ENCODE measurements at regions not wholly inside any gene's neighbourhood (a gene's known extent, or its start where the extent isn't known, plus 50 kb on each side); places are given as distances from the start of the nearest gene placed in this dataset.
"Not testable (repeated sequence)": the region's sequence is repeated elsewhere in the genome, so short reads cannot be mapped to it uniquely, and the experiment has no call there.

DNA sequence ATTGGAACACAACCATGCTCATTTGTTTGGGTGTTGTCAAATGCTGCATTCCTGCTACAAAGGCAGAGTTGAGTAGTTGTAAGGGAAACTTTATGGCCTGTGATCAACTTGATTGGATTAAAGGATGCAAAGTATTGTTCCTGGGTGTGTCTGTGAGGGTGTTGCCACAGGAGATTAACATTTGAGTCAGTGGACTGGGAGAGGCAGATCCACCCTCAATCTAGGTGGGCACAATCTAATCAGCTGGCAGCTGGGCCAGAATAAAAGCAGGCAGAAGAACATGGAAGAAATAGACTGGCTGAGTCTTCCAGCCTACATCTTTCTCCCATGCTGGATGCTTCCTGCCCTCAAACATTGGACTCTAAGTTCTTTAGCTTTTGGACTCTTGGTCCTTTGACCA lies 145.6 kb upstream of the LMCD1 start:
- not testable (repeated sequence) for DNase-seq (ENCODE audit: low spot score)

DNA sequence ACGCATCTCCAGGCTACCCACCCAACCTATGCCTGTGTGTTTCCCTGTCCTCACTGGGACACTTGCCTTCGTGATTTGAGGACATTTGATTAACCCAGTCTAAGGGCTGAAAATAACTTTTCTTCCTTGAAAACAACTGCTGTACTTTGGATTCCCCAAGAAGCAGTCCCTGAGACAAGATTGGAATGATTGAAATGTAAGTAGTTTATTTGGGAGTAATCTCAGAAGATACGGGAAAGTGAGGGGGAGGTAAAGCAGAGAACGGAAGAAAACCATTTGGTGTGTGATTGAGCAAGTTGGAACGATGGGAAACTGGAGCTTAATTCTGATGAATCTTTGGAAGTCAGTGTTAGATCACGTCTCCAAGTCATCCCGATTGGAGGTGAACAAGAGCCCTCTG lies 143.8 kb upstream of the LMCD1 start:
- DNase-seq (ENCODE audit: low spot score), result no peak

GRCh38 chr3:8359133-8359532 lies 142.5 kb upstream of the LMCD1 start:
- DNase-seq (ENCODE audit: low spot score), result no peak

DNA sequence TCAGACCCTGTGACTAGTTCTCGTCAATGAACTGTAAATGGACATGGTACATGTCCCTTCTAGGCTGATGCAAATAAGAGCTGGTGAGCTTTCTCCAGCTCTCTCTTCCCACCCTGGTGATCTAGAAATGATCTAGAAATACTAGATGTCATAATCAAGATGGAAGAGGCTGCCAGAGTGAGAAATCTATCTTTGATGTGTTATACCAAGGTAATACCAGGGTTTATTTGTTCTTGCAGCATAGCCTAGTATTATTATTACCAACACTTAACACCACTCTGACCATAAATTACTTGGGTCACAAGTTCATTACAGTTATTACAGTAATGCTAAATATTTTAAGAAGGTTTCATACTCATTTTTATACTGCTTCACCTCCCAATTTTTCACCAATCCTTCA lies 138.4 kb upstream of the LMCD1 start:
- DNase-seq (ENCODE audit: low spot score), result no peak

DNA sequence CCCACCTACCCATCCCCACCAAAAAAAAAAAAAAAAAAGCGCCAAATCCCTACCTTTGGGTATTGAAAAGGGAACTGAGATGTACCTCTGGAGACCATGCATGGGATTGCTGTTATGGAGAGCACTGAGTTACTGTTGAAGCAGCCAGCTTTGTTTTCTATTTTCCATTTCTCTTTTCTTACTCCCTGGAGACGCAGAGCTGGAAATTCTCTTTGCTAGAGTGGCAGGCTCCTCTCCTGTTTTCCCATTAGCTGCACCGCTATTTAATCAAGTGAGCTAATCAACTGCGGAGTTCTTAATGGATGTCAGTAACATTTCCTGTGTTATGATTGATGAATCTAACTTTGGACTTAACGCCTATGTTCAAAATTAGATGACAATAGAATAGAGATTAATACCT lies 136.1 kb upstream of the LMCD1 start:
- no peak for DNase-seq (ENCODE audit: low spot score)

GRCh38 chr3:8366219-8366810 lies 135.3 kb upstream of the LMCD1 start:
- DNase-seq (ENCODE audit: low spot score), result no peak

- no peak for DNase-seq (ENCODE audit: low spot score)
These were observed 133.0 kb upstream of the LMCD1 start for GRCh38 chr3:8368598-8368997.

DNA sequence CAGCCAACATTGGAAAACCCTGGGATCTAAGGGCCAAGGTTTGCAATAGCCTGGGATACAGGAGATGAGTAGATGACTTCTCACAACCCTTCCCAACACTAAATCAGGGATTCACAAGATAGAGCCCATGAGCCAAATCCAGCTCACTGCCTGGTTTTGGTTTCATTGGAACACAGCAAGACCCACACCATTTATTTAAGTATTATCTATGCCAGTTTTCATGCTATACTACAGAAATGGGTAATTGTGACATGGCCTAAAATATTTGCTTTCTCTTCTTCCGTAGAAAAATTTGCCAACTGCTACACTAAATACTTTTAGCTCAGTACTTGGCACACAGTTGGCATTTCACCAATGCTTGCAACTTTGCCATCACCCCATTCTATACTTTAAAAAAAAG lies 132.0 kb upstream of the LMCD1 start:
- no peak for DNase-seq (ENCODE audit: low spot score)

GRCh38 chr3:8371085-8371551 lies 130.5 kb upstream of the LMCD1 start:
- DNase-seq (ENCODE audit: low spot score), result peak; percentile 42

- DNase-seq (ENCODE audit: low spot score), result no peak
These were observed 129.6 kb upstream of the LMCD1 start for GRCh38 chr3:8371960-8372463.

- no peak for DNase-seq (ENCODE audit: low spot score)
These were observed 120.5 kb upstream of the LMCD1 start for GRCh38 chr3:8380904-8381704.

- DNase-seq (ENCODE audit: low spot score), result no peak
These were observed 115.6 kb upstream of the LMCD1 start for GRCh38 chr3:8385848-8386620.

DNA sequence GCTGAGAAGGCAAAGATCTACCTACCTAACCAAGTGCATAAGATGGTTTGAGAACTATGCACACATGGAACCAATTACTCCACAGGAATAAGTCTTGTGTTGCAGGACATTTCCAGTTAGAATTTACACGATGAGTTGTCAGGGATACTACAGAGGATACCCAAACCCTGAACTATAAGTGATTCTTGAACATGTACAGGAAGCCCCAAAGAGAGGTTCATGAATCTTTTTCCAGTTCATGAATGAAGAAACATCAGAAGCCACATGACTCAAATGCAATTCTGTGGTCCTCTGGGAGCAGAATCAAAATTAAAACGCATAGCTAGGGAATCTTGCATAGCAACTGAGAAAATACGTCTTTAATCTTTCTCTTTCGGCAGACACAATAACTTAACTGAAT lies 114.1 kb upstream of the LMCD1 start:
- DNase-seq (ENCODE audit: low spot score), result no peak

DNA sequence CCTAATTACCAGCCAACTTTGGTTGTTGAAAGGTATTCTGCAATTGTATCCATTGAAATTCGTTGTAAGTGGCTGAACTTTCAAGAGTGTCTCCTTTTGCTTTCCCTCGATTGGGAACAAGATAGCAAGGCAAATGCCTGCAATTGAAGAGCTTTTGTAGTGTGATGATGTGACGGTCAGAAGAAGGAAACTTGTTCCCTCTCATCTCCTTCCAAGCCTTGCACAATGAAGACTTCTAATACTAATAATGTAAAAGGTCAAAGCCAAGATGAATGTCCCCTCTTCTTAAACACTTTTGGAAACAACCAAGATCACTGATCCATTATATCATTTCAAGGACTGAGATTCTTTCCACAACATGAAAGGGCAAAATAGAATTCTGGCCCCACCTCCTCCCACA lies 101.9 kb upstream of the LMCD1 start:
- DNase-seq (ENCODE audit: low spot score), result no peak

DNA sequence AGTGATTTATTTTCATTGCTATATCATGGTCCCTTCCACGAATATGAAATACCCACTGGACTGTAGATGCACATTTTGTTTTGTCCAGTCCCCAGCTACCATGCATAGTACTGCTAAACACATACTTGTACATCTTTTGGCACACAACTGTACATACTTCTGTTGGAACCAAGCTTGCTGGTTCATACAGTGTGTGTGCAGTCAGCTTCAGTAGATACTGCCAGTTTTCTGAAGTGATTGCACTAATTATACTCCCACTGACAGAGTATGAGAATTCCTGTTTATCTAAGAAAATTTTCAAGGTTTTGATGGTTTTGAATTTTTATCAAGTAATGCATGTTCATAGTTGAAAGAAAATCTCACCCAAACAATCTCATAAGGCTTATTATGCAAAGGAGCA lies 100.7 kb upstream of the LMCD1 start:
- DNase-seq (ENCODE audit: low spot score), result no peak

DNA sequence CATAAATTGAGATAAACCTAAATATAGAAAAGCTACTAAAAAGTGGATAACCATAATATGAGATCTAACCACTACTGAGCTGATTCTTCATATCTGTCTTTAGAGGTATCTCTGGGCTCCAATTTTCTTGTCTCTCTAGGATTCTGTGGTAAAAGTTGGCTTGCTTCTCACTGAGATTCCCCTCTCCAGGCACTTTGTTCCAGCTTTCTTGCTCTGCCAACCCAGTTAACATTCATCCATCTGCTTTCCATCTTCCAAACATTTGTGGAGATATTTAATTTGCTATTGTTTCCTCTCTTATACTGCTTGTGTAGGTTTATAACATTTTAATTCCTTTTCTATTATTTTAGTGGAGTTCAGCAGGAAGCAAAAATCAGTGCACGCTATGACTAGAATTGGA lies 97.6 kb upstream of the LMCD1 start:
- no peak for DNase-seq (ENCODE audit: low spot score)

DNA sequence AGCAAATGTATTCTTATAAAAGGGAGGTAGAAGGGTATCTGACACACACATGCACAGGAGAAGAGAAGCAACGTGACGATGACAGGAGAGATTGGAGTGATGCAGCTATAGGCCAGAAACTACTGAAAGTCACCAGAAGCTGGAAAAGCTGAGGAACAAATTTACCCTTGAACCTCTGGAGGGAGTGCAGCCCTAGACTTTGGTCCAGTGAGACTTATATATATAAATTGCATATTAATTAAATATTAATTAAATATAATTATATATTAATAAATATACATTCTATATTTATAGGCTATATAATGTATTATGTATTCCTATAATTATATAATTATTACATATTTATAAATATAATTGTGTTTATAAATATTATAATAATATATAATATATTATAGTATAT lies 96.5 kb upstream of the LMCD1 start:
- DNase-seq (ENCODE audit: low spot score), result no peak

DNA sequence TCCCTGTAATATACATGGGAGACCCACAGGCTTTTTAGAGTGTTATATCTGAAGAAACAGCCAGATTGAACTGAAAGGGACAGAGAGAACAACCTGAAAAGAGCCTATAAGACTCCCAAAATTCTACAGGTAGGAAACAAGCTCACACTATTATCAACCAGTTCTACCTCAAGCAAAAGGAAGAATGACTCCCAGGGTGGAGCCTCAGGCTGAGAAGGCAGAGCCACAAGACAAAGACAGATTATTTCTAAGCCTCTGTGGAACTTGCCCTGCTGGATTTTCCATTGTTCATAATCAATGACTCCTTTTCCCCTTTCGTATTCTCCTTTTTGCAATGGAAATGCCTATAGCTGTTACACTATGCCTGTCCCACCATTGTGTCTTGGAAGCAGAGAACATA lies 95.1 kb upstream of the LMCD1 start:
- DNase-seq (ENCODE audit: low spot score), result no peak

- no peak for DNase-seq (ENCODE audit: low spot score)
These were observed 88.2 kb upstream of the LMCD1 start for GRCh38 chr3:8413337-8413926.

GRCh38 chr3:8416965-8417364 lies 84.7 kb upstream of the LMCD1 start:
- peak; percentile 22 for DNase-seq (ENCODE audit: low spot score)

- DNase-seq (ENCODE audit: low spot score), result no peak
These were observed 81.0 kb upstream of the LMCD1 start for GRCh38 chr3:8420612-8421011.

DNA sequence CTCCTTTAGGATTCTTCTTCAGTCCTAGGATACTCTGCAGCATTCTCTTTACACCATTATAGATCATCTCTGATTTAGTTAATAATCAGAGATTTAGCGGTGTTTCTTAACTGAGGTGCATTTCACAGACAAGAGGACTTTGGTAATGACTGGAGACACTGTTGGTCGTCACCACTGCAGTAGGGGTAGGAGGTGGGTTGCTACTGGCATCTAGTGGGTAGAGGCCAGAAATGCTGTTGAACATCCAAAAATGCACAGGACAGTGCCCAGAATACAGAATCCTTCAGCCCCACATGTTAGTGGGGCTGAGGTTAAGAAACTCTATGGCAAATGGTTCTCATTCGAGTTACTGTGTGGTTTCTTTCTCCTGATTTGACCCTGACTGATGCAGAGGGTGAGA lies 80.4 kb upstream of the LMCD1 start:
- no peak for DNase-seq (ENCODE audit: low spot score)

Data from A172 (cell line).